ENCODE measurements at regions not wholly inside any gene's neighbourhood (a gene's known extent, or its start where the extent isn't known, plus 50 kb on each side); places are given as distances from the start of the nearest gene placed in this dataset.

DNA sequence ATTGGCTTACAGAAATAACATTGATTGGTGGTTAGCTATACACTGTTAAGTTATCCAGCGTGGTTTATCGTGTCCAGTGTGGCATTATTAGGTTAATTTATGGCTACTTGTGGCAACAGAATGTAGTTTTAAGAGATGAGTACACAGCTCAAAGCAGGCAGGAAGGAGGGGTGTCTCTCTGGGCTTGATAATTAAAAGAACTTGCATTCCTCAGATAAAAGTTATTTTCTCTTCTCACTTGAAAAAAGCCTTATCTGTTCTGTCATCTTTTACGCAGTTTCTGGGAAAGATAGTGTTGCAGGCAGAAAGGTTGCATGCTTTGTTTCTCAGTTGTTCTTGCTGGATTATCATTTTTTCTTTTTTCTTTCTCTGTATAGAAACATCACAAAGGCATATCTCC, 154.4 kb upstream of the COL3A1 start:
- no peak for TF ChIP-seq POLR2A (IDR thresholded peaks at IDR 0.05)
- TF ChIP-seq, protein P1, sequence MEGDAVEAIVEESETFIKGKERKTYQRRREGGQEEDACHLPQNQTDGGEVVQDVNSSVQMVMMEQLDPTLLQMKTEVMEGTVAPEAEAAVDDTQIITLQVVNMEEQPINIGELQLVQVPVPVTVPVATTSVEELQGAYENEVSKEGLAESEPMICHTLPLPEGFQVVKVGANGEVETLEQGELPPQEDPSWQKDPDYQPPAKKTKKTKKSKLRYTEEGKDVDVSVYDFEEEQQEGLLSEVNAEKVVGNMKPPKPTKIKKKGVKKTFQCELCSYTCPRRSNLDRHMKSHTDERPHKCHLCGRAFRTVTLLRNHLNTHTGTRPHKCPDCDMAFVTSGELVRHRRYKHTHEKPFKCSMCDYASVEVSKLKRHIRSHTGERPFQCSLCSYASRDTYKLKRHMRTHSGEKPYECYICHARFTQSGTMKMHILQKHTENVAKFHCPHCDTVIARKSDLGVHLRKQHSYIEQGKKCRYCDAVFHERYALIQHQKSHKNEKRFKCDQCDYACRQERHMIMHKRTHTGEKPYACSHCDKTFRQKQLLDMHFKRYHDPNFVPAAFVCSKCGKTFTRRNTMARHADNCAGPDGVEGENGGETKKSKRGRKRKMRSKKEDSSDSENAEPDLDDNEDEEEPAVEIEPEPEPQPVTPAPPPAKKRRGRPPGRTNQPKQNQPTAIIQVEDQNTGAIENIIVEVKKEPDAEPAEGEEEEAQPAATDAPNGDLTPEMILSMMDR (IDR thresholded peaks at IDR 0.05) = no peak
- Histone ChIP-seq H3K9me3 (no peaks in the 10 kb centered on the region), H3K4me1 (no peaks in the 10 kb centered on the region), H3K36me3 (peaks cover 0 to 4% of the 10 kb centered on the region in 2 donors), H3K27ac (peak overlapping the region; percentile 10 to 69), H3K27me3 (no peaks in the 10 kb centered on the region), H3K4me3 (no peak overlapping the region)
- DNase-seq = no peak
- intact Hi-C loops (cut with DNase I; ENCODE audit: low total_unique reads) = no loop called here

DNA sequence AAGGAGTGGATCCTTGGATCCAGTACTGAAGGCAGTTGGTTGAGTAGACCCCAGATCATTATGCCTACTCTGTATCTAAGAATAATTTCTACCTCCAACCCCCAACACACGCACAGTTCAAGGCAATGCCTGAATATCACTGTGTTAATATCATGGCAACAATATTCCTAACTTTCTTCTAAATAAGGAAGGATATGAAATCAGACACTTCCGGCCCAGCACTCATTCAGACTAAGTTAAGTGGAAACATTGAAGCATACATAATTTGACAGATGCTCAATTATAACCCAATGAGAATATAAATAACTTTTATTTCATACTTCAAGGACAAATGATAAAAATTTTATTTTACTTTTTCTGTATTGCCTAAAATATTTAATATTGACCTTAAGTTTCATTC, 153.6 kb upstream of the COL3A1 start:
- TF ChIP-seq, protein P1 (IDR thresholded peaks at IDR 0.05) = no peak
- TF ChIP-seq POLR2A (IDR thresholded peaks at IDR 0.05) = no peak
- H3K27ac ChIP-seq = peak overlapping the region in 1 of 2 donors; percentile 69
- no peaks in the 10 kb centered on the region for H3K4me1 ChIP-seq
- no peak overlapping the region for H3K4me3 ChIP-seq
- no peaks in the 10 kb centered on the region for H3K9me3 ChIP-seq
- no peak for DNase-seq
- H3K27me3 ChIP-seq = no peaks in the 10 kb centered on the region
- H3K36me3 ChIP-seq = peaks cover 0 to 4% of the 10 kb centered on the region in 2 donors
- intact Hi-C loops (cut with DNase I; ENCODE audit: low total_unique reads) = no loop called here

DNA sequence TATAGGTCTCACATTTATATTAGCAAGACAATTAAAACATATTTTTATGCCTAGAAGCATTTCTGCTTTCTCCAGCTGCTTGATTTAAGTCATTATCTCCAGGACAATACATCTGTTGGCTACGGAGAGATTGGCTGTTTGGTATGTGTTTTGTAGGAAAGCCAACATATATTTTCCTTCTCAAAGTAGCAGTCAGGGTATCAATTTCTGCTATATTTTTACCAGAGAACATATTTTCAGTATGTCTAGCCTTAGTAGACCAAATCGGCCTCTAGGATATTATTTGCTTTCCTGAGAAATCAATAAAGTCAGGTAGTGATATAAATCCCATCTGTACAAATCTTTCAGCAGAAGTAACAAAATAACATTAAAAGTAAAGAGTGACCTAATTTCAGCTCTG, 150.0 kb upstream of the COL3A1 start:
- Histone ChIP-seq H3K27ac (no peak overlapping the region), H3K4me1 (no peaks in the 10 kb centered on the region), H3K27me3 (no peaks in the 10 kb centered on the region), H3K4me3 (no peak overlapping the region), H3K9me3 (no peaks in the 10 kb centered on the region), H3K36me3 (peaks cover 0 to 4% of the 10 kb centered on the region in 2 donors)
- no peak for DNase-seq
- intact Hi-C loops (cut with DNase I; ENCODE audit: low total_unique reads) = no loop called here
- TF ChIP-seq, protein P1 (IDR thresholded peaks at IDR 0.05) = no peak
- no peak for TF ChIP-seq POLR2A (IDR thresholded peaks at IDR 0.05)

DNA sequence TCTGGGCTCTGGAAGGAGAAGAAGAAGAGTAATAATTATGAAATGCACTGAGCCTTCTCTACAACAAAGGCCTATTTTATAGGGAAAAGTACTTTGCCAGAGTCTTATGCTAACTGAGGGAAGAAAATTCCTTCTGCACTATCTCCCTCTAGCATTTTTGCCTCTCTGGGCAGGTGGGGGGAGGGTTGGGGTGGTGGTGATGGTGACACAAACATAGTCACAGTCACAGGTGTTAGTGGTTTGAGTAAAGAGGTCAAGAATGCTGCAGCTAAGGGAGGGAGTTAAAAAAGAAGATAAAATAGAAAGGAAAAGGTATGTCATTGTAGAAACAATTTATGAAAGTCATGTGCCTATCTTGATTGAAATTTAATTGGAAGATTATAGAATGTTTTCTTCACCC, 140.8 kb upstream of the COL3A1 start:
- H3K27me3 ChIP-seq = no peaks in the 10 kb centered on the region
- peaks cover 0 to 4% of the 10 kb centered on the region in 2 donors for H3K4me1 ChIP-seq
- no peak overlapping the region for H3K4me3 ChIP-seq
- intact Hi-C loops (cut with DNase I; ENCODE audit: low total_unique reads) = no loop called here
- no peak for DNase-seq
- no peaks in the 10 kb centered on the region for H3K36me3 ChIP-seq
- no peaks in the 10 kb centered on the region for H3K9me3 ChIP-seq
- peak overlapping the region in 1 of 2 donors; percentile 35 for H3K27ac ChIP-seq
- no peak for TF ChIP-seq POLR2A (IDR thresholded peaks at IDR 0.05)
- TF ChIP-seq, protein P1 (IDR thresholded peaks at IDR 0.05) = no peak

DNA sequence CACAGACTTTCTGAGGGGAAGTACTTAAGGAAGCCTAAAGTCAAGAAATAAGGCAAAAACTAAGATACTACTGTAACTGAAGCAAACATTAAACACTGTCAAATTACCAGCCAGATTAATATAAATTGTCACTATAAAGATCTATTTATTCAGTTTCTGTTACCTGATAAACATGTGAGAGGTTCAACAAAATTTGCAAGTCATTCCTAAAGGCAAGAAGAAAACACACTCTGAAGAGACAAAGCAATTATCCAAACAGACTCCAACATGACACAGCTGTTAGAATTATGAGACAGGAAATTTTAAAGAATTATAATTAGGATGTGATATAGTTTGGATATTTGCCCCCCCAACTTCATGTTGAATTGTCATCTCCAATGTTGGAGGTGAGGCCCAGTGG, 140.4 kb upstream of the COL3A1 start:
- Histone ChIP-seq H3K4me1 (peaks cover 0 to 4% of the 10 kb centered on the region in 2 donors), H3K36me3 (no peaks in the 10 kb centered on the region), H3K4me3 (no peak overlapping the region), H3K9me3 (no peaks in the 10 kb centered on the region), H3K27ac (peak overlapping the region in 1 of 2 donors; percentile 35), H3K27me3 (no peaks in the 10 kb centered on the region)
- DNase-seq = no peak
- intact Hi-C loops (cut with DNase I; ENCODE audit: low total_unique reads) = no loop called here
- TF ChIP-seq POLR2A (IDR thresholded peaks at IDR 0.05) = no peak
- TF ChIP-seq, protein P1 (IDR thresholded peaks at IDR 0.05) = no peak
